Epithelial cell of prostate (primary cell): ENCODE measurements at regions not wholly inside any gene's neighbourhood (a gene's known extent, or its start where the extent isn't known, plus 50 kb on each side); places are given as distances from the start of the nearest gene placed in this dataset.

Source experiments
- DNase-seq: peaks from one replicate; pipeline ENCODE4 v3.0.0-alpha.2; 2011; ENCODE audit warnings: low read depth, low spot score
- H3K27ac ChIP-seq: fragments of 450-650 bp; 2 replicates; pipeline ENCODE4 v1.5.1; 2017; ENCODE audit warnings: mild to moderate bottlenecking

GRCh38 chr7:35465791-35466336 is 212.0 kb upstream of the TBX20 start:
- H3K27ac ChIP-seq: no peak overlapping the region
- no peak for DNase-seq

GRCh38 chr7:35463751-35464150 is 209.9 kb upstream of the TBX20 start:
- no peak for DNase-seq
- H3K27ac ChIP-seq: no peak overlapping the region

GRCh38 chr7:35463176-35463700 is 209.3 kb upstream of the TBX20 start:
- H3K27ac ChIP-seq: no peak overlapping the region
- no peak for DNase-seq

GRCh38 chr7:35454575-35455385 is 200.9 kb upstream of the TBX20 start:
- no peak for DNase-seq
- H3K27ac ChIP-seq: no peak overlapping the region

GRCh38 chr7:35450456-35451214 is 196.7 kb upstream of the TBX20 start:
- no peak overlapping the region for H3K27ac ChIP-seq
- no peak for DNase-seq

- no peak overlapping the region for H3K27ac ChIP-seq
- DNase-seq: no peak
These were observed 194.6 kb upstream of the TBX20 start for GRCh38 chr7:35448486-35448885.

GRCh38 chr7:35446091-35446490 is 192.2 kb upstream of the TBX20 start:
- H3K27ac ChIP-seq: no peak overlapping the region
- DNase-seq: no peak

- no peak for DNase-seq
These were observed 183.8 kb upstream of the TBX20 start for GRCh38 chr7:35437619-35438275.

GRCh38 chr7:35436452-35436851 is 182.6 kb upstream of the TBX20 start:
- H3K27ac ChIP-seq: no peak overlapping the region
- no peak for DNase-seq

More at GRCh38 chr7:35437619-35438275, 183.8 kb upstream of the TBX20 start:
- H3K27ac ChIP-seq: no peak overlapping the region

- no peak for DNase-seq
- H3K27ac ChIP-seq: no peak overlapping the region
These were observed 176.8 kb upstream of the TBX20 start for GRCh38 chr7:35430547-35431153.

- no peak for DNase-seq
- H3K27ac ChIP-seq: no peak overlapping the region
These were observed 171.1 kb upstream of the TBX20 start for GRCh38 chr7:35424869-35425495.

GRCh38 chr7:35424440-35424839 is 170.5 kb upstream of the TBX20 start:
- DNase-seq: no peak
- no peak overlapping the region for H3K27ac ChIP-seq

GRCh38 chr7:35422715-35423114 is 168.8 kb upstream of the TBX20 start:
- DNase-seq: no peak
- no peak overlapping the region for H3K27ac ChIP-seq

- H3K27ac ChIP-seq: no peak overlapping the region
- no peak for DNase-seq
These were observed 166.8 kb upstream of the TBX20 start for GRCh38 chr7:35420656-35421055.

- H3K27ac ChIP-seq: no peak overlapping the region
- no peak for DNase-seq
These were observed 165.5 kb upstream of the TBX20 start for GRCh38 chr7:35419391-35419755.

GRCh38 chr7:35418716-35419390 is 165.0 kb upstream of the TBX20 start:
- H3K27ac ChIP-seq: no peak overlapping the region
- DNase-seq: no peak

GRCh38 chr7:35416568-35416967 is 162.7 kb upstream of the TBX20 start:
- no peak for DNase-seq
- no peak overlapping the region for H3K27ac ChIP-seq

GRCh38 chr7:35415411-35415822 is 161.5 kb upstream of the TBX20 start:
- no peak for DNase-seq
- no peak overlapping the region for H3K27ac ChIP-seq

- H3K27ac ChIP-seq: no peak overlapping the region
- DNase-seq: no peak
These were observed 157.4 kb upstream of the TBX20 start for GRCh38 chr7:35411331-35411730.
